ENCODE measurements at regions not wholly inside any gene's neighbourhood (a gene's known extent, or its start where the extent isn't known, plus 50 kb on each side); places are given as distances from the start of the nearest gene placed in this dataset.

GRCh38 chr3:6746443-6746842 lies 114.5 kb upstream of the GRM7 start:
- H3K4me3 ChIP-seq = no peak overlapping the region
- FAIRE-seq (peak; percentile 69), ATAC-seq (no peak), DNase-seq (ENCODE audit: extremely low read depth in 1 of 4, low spot score in 3 of 4) (no peak)
- H3K9me1 ChIP-seq (ENCODE audit: control insufficient read depth, insufficient read depth, low read length) = no peaks in the 10 kb centered on the region
- no peak overlapping the region for H3K27ac ChIP-seq (ENCODE audit: extremely low read depth, low read depth, low read length)
- no peak overlapping the region for H3K4me2 ChIP-seq (ENCODE audit: insufficient read depth, low read length)
- no peaks in the 10 kb centered on the region for H3K9me3 ChIP-seq (replicated peaks; ENCODE audit: control insufficient read depth, insufficient read depth, low read depth, low read length)
- TF ChIP-seq BRD9 (IDR thresholded peaks at IDR 0.05; ENCODE audit: low read depth, partially characterized antibody) (no peak), NFRKB (IDR thresholded peaks at IDR 0.05; ENCODE audit: low read depth) (no peak), RNF2 (IDR thresholded peaks at IDR 0.05) (no peak), RBM34 (IDR thresholded peaks at IDR 0.05; ENCODE audit: borderline replicate concordance, insufficient read depth, low read length) (no peak), ZFX (CRISPR knock-in tag; IDR thresholded peaks at IDR 0.05) (no peak), DMBX1 (CRISPR knock-in tag; IDR thresholded peaks at IDR 0.05; ENCODE audit: borderline replicate concordance) (no peak), RFX5 (IDR thresholded peaks at IDR 0.05; ENCODE audit: low read depth, low read length) (no peak), ZNF778 (CRISPR knock-in tag; IDR thresholded peaks at IDR 0.05) (no peak), SMARCA4 (IDR thresholded peaks at IDR 0.05) (no peak), ATF7 (IDR thresholded peaks at IDR 0.05) (no peak), ETV5 (CRISPR knock-in tag; IDR thresholded peaks at IDR 0.05; ENCODE audit: low read depth) (no peak), PRPF4 (IDR thresholded peaks at IDR 0.05; ENCODE audit: insufficient read depth, low read depth, low read length, poor library complexity, severe bottlenecking) (no peak)
- TF ChIP-seq, protein P1, sequence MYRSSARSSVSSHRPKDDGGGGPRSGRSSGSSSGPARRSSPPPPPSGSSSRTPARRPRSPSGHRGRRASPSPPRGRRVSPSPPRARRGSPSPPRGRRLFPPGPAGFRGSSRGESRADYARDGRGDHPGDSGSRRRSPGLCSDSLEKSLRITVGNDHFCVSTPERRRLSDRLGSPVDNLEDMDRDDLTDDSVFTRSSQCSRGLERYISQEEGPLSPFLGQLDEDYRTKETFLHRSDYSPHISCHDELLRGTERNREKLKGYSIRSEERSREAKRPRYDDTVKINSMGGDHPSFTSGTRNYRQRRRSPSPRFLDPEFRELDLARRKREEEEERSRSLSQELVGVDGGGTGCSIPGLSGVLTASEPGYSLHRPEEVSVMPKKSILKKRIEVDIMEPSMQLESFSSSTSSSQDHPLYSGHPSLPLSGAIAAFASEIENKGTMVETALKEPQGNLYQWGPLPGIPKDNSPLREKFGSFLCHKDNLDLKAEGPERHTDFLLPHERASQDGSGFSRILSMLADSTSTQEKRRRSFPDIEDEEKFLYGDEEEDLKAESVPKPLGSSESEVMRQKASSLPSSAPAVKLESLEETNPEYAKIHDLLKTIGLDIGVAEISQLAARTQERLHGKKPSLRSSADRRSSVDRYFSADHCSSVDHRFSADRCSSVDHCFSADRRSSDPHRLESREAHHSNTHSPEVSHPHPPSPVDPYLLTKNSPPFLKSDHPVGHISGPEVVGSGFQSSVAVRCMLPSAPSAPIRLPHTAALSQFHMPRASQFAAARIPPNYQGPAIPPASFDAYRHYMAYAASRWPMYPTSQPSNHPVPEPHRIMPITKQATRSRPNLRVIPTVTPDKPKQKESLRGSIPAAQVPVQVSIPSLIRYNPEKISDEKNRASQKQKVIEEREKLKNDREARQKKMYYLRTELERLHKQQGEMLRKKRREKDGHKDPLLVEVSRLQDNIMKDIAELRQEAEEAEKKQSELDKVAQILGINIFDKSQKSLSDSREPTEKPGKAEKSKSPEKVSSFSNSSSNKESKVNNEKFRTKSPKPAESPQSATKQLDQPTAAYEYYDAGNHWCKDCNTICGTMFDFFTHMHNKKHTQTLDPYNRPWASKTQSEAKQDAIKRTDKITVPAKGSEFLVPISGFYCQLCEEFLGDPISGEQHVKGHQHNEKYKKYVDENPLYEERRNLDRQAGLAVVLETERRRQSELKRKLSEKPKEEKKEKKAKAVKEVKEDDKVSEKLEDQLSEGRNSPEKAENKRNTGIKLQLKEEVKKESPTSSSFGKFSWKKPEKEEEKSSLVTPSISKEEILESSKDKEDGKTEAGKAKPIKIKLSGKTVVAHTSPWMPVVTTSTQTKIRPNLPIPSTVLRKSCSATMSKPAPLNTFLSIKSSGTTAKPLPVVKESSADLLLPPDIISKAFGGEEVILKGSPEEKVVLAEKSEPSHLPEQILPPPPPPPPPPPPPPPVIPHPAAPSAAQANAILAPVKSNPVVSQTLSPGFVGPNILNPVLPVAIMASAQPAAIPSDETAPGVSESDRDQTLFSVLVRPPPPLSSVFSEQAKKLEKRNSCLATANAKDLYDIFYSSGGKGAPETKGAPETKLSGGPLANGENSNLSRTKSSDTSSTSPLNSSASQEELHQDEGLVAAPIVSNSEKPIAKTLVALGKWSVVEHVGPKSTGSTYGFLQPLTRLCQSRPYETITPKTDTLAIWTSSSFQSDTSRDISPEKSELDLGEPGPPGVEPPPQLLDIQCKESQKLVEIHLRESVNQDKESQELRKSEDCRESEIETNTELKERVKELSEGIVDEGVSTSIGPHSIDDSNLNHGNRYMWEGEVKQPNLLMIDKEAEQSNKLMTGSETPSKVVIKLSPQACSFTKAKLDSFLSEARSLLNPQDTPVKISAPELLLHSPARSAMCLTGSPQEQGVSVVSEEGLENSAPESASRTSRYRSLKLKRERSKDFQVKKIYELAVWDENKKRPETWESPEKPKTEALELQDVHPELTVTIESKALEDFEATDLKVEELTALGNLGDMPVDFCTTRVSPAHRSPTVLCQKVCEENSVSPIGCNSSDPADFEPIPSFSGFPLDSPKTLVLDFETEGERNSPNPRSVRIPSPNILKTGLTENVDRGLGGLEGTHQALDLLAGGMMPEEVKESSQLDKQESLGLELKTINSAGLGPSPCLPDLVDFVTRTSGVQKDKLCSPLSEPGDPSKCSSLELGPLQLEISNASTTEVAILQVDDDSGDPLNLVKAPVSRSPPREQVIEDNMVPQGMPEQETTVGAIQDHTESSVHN (IDR thresholded peaks at IDR 0.05; ENCODE audit: borderline replicate concordance in 1 of 2, low read depth in 1 of 2) = no peak
- TF ChIP-seq, protein P2, sequence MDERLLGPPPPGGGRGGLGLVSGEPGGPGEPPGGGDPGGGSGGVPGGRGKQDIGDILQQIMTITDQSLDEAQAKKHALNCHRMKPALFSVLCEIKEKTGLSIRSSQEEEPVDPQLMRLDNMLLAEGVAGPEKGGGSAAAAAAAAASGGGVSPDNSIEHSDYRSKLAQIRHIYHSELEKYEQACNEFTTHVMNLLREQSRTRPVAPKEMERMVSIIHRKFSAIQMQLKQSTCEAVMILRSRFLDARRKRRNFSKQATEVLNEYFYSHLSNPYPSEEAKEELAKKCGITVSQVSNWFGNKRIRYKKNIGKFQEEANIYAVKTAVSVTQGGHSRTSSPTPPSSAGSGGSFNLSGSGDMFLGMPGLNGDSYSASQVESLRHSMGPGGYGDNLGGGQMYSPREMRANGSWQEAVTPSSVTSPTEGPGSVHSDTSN (CRISPR knock-in tag; IDR thresholded peaks at IDR 0.05; ENCODE audit: low read depth) = no peak
- TF ChIP-seq, protein P2 (tag; conservative IDR thresholded peaks at IDR 0.05; ENCODE audit: low read depth) = no peak
- peaks cover 0 to 4% of the 10 kb centered on the region in 2 experiments; a peak in 2 of 5 replicates for H3K4me1 ChIP-seq (replicated peaks in 1 of 2; ENCODE audit: control insufficient read depth in 2 of 2, insufficient read depth in 2 of 2, low read length in 2 of 2)
- no peaks in the 10 kb centered on the region for H3K79me2 ChIP-seq (ENCODE audit: control insufficient read depth, insufficient read depth, low read length)
- in situ Hi-C loops (cut with MboI) (no loop called here), intact Hi-C loops (cut with micrococcal nuclease) (no loop called here)
- H3K27me3 ChIP-seq (ENCODE audit: control insufficient read depth in 2 of 2, insufficient read depth in 2 of 2, low read length in 2 of 2) = no peaks in the 10 kb centered on the region
- ChIA-PET POLR2A (no interaction called here), CTCF (ENCODE audit: low intra/inter-chr PET ratio) (no interaction called here)
- H2AFZ ChIP-seq (ENCODE audit: low read depth, low read length) = no peak overlapping the region
- WGBS (ENCODE audit: insufficient coverage, low coverage, missing lambda C conversion rate) = 32% methylated on average over 9 of the region's 9 CpGs
- H3K9ac ChIP-seq (ENCODE audit: insufficient read depth in 1 of 2, low read depth in 2 of 2, low read length in 2 of 2) = no peak overlapping the region
- H4K20me1 ChIP-seq (replicated peaks; ENCODE audit: control insufficient read depth, insufficient read depth, low read length) = no peaks in the 10 kb centered on the region
- BruUV-seq (replicated peaks) = no TSS peak
- no peaks in the 10 kb centered on the region for H3K36me3 ChIP-seq (ENCODE audit: control insufficient read depth, insufficient read depth, low read length)
